NCI-H748 treated with DMSO at 0.1 percent for 48 hours (cell line): ENCODE measurements at regions not wholly inside any gene's neighbourhood (a gene's known extent, or its start where the extent isn't known, plus 50 kb on each side); places are given as distances from the start of the nearest gene placed in this dataset.

Source experiments
- DNase-seq: peaks from one replicate; lab custom pipeline; 2025; lab: John Stamatoyannopoulos, UW

GRCh38 chr14:101120641-101121507 lies 217.4 kb upstream of the RTL1 start:
- no peak for DNase-seq

GRCh38 chr14:101121508-101122139 lies 218.1 kb upstream of the RTL1 start:
- DNase-seq, result no peak

- no peak for DNase-seq
These were observed 219.0 kb upstream of the RTL1 start for GRCh38 chr14:101122237-101123141.

- no peak for DNase-seq
These were observed 220.3 kb upstream of the RTL1 start for GRCh38 chr14:101123618-101124510.

- DNase-seq, result no peak
These were observed 221.3 kb upstream of the RTL1 start for GRCh38 chr14:101124815-101125214.

- no peak for DNase-seq
These were observed 221.8 kb upstream of the RTL1 start for GRCh38 chr14:101125313-101125712.

- DNase-seq, result no peak
These were observed 222.5 kb upstream of the RTL1 start for GRCh38 chr14:101125719-101126651.

GRCh38 chr14:101126731-101127130 lies 223.2 kb upstream of the RTL1 start:
- no peak for DNase-seq

- no peak for DNase-seq
These were observed 223.7 kb upstream of the RTL1 start for GRCh38 chr14:101127224-101127623.

GRCh38 chr14:101128478-101129321 lies 225.2 kb upstream of the RTL1 start:
- DNase-seq, result no peak

- no peak for DNase-seq
These were observed 226.1 kb upstream of the RTL1 start for GRCh38 chr14:101129521-101130167.

- DNase-seq, result no peak
These were observed 227.3 kb upstream of the RTL1 start for GRCh38 chr14:101130861-101131260.

GRCh38 chr14:101131451-101131916 lies 228.0 kb upstream of the RTL1 start:
- DNase-seq, result no peak

- no peak for DNase-seq
These were observed 228.6 kb upstream of the RTL1 start for GRCh38 chr14:101132051-101132571.

- no peak for DNase-seq
These were observed 229.1 kb upstream of the RTL1 start for GRCh38 chr14:101132588-101132987.

GRCh38 chr14:101133068-101133467 lies 229.5 kb upstream of the RTL1 start:
- DNase-seq, result no peak

GRCh38 chr14:101134161-101134631 lies 230.7 kb upstream of the RTL1 start:
- DNase-seq, result no peak

GRCh38 chr14:101134851-101135433 lies 231.4 kb upstream of the RTL1 start:
- no peak for DNase-seq
